K562 (cell line): ENCODE measurements at regions not wholly inside any gene's neighbourhood (a gene's known extent, or its start where the extent isn't known, plus 50 kb on each side); places are given as distances from the start of the nearest gene placed in this dataset.
"Not testable (repeated sequence)": the region's sequence is repeated elsewhere in the genome, so short reads cannot be mapped to it uniquely, and the experiment has no call there.

ENCODE experiments used
- ATAC-seq: fragments of 200-7000 bp; cut with Tn5 transposase; 3 replicates; pipeline ENCODE4 v1.9.1; 2020; ENCODE audit warnings: moderate library complexity
- BruUV-seq: library from RNA; stranded (reverse); fragments of 400-500 nt; replicated peaks from 2 replicates; lab custom pipeline; 2021; lab: Mats Ljungman, UMichigan
- CTCF ChIA-PET: fragments of 300-600 bp; formaldehyde crosslinking; extraction: SDS; loops from one replicate; lab custom pipeline; 2021; ENCODE audit warnings: low intra/inter-chr PET ratio; lab: Yijun Ruan, JAX
- POLR2A ChIA-PET: fragments of 300-600, 350-650 bp; sonication (Branson Sonifier 250); formaldehyde crosslinking; extraction: SDS; loops from one replicate; lab custom pipeline; 2021; ENCODE audit warnings: antibody characterized with exemption, inconsistent platforms; lab: Yijun Ruan, JAX
- DNase-seq, 4 experiments: peaks; one replicate each; pipeline versions ENCODE4 v3.0.0 to v3.0.0-alpha.2; 2011 to 2018; ENCODE audit warnings: low spot score in 3 of 4, mixed read lengths in 3 of 4; ENCODE audit errors: extremely low read depth in 1 of 4
- FAIRE-seq: peaks from 2 replicates; lab custom pipeline; 2011; peaks lifted over from hg19 to GRCh38; lab: Jason Lieb, UNC
- H2AFZ ChIP-seq: 2 replicates; pipeline ENCODE4 v1.6.0; 2011; ENCODE audit warnings: low read depth, low read length, control low read depth, inconsistent platforms
- H3K27ac ChIP-seq: fragments of 200-600 bp; 3 replicates; pipeline ENCODE4 v1.8.0; 2011; ENCODE audit warnings: low read depth, mild to moderate bottlenecking, control low read depth, inconsistent platforms, low read length, moderate library complexity, mixed read lengths; ENCODE audit errors: extremely low read depth
- H3K27me3 ChIP-seq, 2 experiments: fragments of 300-600 bp in 1 of 2; 2 replicates in 1 of 2; 3 replicates in 1 of 2; pipeline versions ENCODE4 v1.6.0 to v1.8.0; 2011; ENCODE audit warnings: inconsistent platforms in 2 of 2, low read length in 2 of 2, mild to moderate bottlenecking in 1 of 2, mixed read lengths in 1 of 2, moderate library complexity in 1 of 2; ENCODE audit not compliant: control insufficient read depth in 2 of 2, insufficient read depth in 2 of 2
- H3K36me3 ChIP-seq: fragments of 300-600 bp; 3 replicates; pipeline ENCODE4 v1.8.0; 2011; ENCODE audit warnings: mild to moderate bottlenecking, low read length, inconsistent platforms; ENCODE audit not compliant: control insufficient read depth, insufficient read depth
- H3K4me1 ChIP-seq, 2 experiments: fragments of 200-600 bp in 1 of 2; replicated peaks in 1 of 2; 2 replicates in 1 of 2; 3 replicates in 1 of 2; pipeline versions ENCODE4 v1.5.1 to v1.8.0; 2011; ENCODE audit warnings: inconsistent platforms in 2 of 2, low read length in 2 of 2, mild to moderate bottlenecking in 1 of 2, mixed read lengths in 1 of 2, moderate library complexity in 1 of 2; ENCODE audit not compliant: control insufficient read depth in 2 of 2, insufficient read depth in 2 of 2
- H3K4me2 ChIP-seq: 2 replicates; pipeline ENCODE4 v1.6.1; 2011; ENCODE audit warnings: low read length, control low read depth, inconsistent platforms, mixed read lengths; ENCODE audit not compliant: insufficient read depth
- H3K4me3 ChIP-seq: fragments of 200-600 bp; sonication (generic), shearing (Covaris generic); 2 replicates; pipeline ENCODE4 v1.5.1; 2016; ENCODE audit warnings: control low read depth, inconsistent platforms
- H3K79me2 ChIP-seq: fragments of 200-600 bp; 3 replicates; pipeline ENCODE4 v1.8.0; 2011; ENCODE audit warnings: low read length, inconsistent platforms; ENCODE audit not compliant: control insufficient read depth, insufficient read depth
- H3K9ac ChIP-seq, 2 experiments: 2 replicates each; pipeline versions ENCODE4 v1.6.0 to v1.6.1; 2011; ENCODE audit warnings: low read depth in 2 of 2, low read length in 2 of 2, control low read depth in 1 of 2, inconsistent platforms in 1 of 2, mild to moderate bottlenecking in 1 of 2, mixed read lengths in 1 of 2; ENCODE audit not compliant: insufficient read depth in 1 of 2
- H3K9me1 ChIP-seq: one replicate; pipeline ENCODE4 v1.6.0; 2011; ENCODE audit warnings: inconsistent platforms, mild to moderate bottlenecking, low read length, moderate library complexity; ENCODE audit not compliant: control insufficient read depth, insufficient read depth
- H3K9me3 ChIP-seq: replicated peaks from 2 replicates; pipeline ENCODE4 v1.5.1; 2011; ENCODE audit warnings: low read depth, low read length, inconsistent platforms; ENCODE audit not compliant: control insufficient read depth, insufficient read depth
- H4K20me1 ChIP-seq: replicated peaks from 2 replicates; pipeline ENCODE4 v1.6.1; 2011; ENCODE audit warnings: low read length, inconsistent platforms, mixed read lengths; ENCODE audit not compliant: control insufficient read depth, insufficient read depth
- WGBS: fragments of 100-300 bp; shearing (Covaris generic); methylation state at CpG from one replicate; pipeline ENCODE4 v1.1.6; 2016; ENCODE audit warnings: low coverage, mixed read lengths; ENCODE audit not compliant: insufficient coverage; ENCODE audit errors: missing lambda C conversion rate; 5-methylcytosine and 5-hydroxymethylcytosine counted together
- in situ Hi-C: fragments of 300-500 bp; cut with MboI; formaldehyde crosslinking; loops from 4 replicates; pipeline ENCODE4 v1.15.0; 2018; ENCODE audit warnings: inconsistent platforms, mixed read lengths
- intact Hi-C: fragments of 100-400 bp; cut with micrococcal nuclease; formaldehyde crosslinking; loops from 2 replicates; pipeline ENCODE4 v1.14.2; 2022

- not testable (repeated sequence) for ATAC-seq, FAIRE-seq
Observed at GRCh38 chr14:105595346-105595745, 69.0 kb downstream of the TMEM121 start.

GRCh38 chr14:105596374-105596773 is 70.0 kb downstream of the TMEM121 start:
- H3K9ac ChIP-seq, H3K4me3 ChIP-seq, H3K4me2 ChIP-seq, BruUV-seq, H3K9me3 ChIP-seq, in situ Hi-C loops, H3K9me1 ChIP-seq, FAIRE-seq, H3K27me3 ChIP-seq, H3K27ac ChIP-seq, POLR2A ChIA-PET, H3K36me3 ChIP-seq, intact Hi-C loops, CTCF ChIA-PET, DNase-seq, H2AFZ ChIP-seq, H3K4me1 ChIP-seq, H3K79me2 ChIP-seq, ATAC-seq, H4K20me1 ChIP-seq: not testable (repeated sequence)
- WGBS: 0% methylated on average over 5 of the region's 6 CpGs

More at GRCh38 chr14:105595346-105595745, 69.0 kb downstream of the TMEM121 start:
- H3K27me3 ChIP-seq, intact Hi-C loops, H4K20me1 ChIP-seq, CTCF ChIA-PET, BruUV-seq, H3K9ac ChIP-seq, H3K4me2 ChIP-seq, H3K79me2 ChIP-seq, H2AFZ ChIP-seq, H3K4me1 ChIP-seq, POLR2A ChIA-PET, H3K4me3 ChIP-seq, H3K27ac ChIP-seq, H3K9me3 ChIP-seq, H3K36me3 ChIP-seq, in situ Hi-C loops, H3K9me1 ChIP-seq, DNase-seq: not testable (repeated sequence)
- WGBS: no CpG with 5 or more reads among the region's 21 CpGs

- DNase-seq, H3K79me2 ChIP-seq, intact Hi-C loops, BruUV-seq, H3K9me3 ChIP-seq, H3K4me3 ChIP-seq, H3K9me1 ChIP-seq, H2AFZ ChIP-seq, in situ Hi-C loops, CTCF ChIA-PET, H4K20me1 ChIP-seq, H3K36me3 ChIP-seq, H3K27me3 ChIP-seq, H3K4me2 ChIP-seq, ATAC-seq, H3K27ac ChIP-seq, H3K9ac ChIP-seq, FAIRE-seq, POLR2A ChIA-PET: not testable (repeated sequence)
- 0% methylated on average over 1 of the region's 29 CpGs for WGBS
- peaks cover 6 to 25% of the 10 kb centered on the region in 2 experiments; a peak in 4 of 5 replicates for H3K4me1 ChIP-seq
Observed at GRCh38 chr14:105598040-105598763, 71.8 kb downstream of the TMEM121 start.
